Astrocyte of the cerebellum (primary cell): ENCODE measurements at regions not wholly inside any gene's neighbourhood (a gene's known extent, or its start where the extent isn't known, plus 50 kb on each side); places are given as distances from the start of the nearest gene placed in this dataset.

Source experiments
- DNase-seq: peaks from one replicate; pipeline ENCODE4 v3.0.0-alpha.2; 2011; ENCODE audit warnings: low read depth
- H3K4me3 ChIP-seq: 2 replicates; pipeline ENCODE4 v1.5.1; 2011; ENCODE audit warnings: mild to moderate bottlenecking, low read depth, low read length, moderate library complexity
- CTCF ChIP-seq: IDR thresholded peaks from 2 replicates; pipeline ENCODE4 v1.5.1; 2012; ENCODE audit warnings: low read length, low read depth, moderate library complexity, mild to moderate bottlenecking; ENCODE audit errors: missing control alignments
- in situ Hi-C: cut with HindIII; loops from 2 replicates; pipeline ENCODE4 v1.10.0; 2017; ENCODE audit warnings: low sequenced_read_pairs

GRCh38 chr12:24256684-24257083 is 307.2 kb upstream of the SOX5 start:
- in situ Hi-C loops, result no loop called here
- DNase-seq, result no peak
- TF ChIP-seq CTCF, result no peak
- no peak overlapping the region for H3K4me3 ChIP-seq

DNA sequence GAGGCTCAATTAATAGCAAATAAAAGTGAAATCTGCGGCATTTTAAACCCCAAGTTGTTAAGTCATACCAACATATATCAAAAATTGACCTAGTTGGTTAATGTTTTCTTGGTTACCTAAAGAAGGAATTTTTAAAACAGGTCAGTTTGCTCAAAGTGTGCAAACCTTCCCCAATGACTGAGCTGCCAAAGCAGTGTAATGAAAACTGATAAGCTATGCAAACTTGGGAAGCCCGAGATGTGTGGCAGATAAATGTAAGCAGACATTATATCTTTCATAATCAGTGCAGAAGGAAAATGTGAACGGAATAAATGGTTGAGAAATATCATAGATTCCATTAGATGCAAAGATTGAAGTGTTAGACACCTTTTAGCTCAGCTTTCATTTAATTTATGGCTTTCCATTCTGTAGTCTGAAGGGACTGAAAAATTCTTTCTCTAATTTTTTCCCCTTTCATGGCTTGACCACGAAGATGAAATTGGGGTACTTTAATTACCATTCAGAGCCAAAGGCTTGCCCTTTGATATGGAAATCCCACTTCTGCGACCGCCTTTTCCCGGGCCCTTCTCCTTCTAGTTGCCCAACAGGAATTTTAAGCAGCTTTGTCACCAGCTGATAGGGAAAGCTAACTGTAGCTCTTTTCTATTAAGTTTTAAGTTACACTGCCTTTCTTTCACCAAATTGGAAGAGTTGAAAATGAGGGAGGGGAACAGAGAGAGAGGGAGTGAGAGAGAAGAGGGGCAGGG is 306.6 kb upstream of the SOX5 start:
- in situ Hi-C loops, result no loop called here
- no peak for TF ChIP-seq CTCF
- DNase-seq, result no peak
- H3K4me3 ChIP-seq, result no peak overlapping the region

- no peak for DNase-seq
- in situ Hi-C loops, result no loop called here
- H3K4me3 ChIP-seq, result no peak overlapping the region
- TF ChIP-seq CTCF, result no peak
Measured at GRCh38 chr12:24252602-24253001, 303.1 kb upstream of the SOX5 start.

- no peak for TF ChIP-seq CTCF
- DNase-seq, result no peak
- in situ Hi-C loops, result no loop called here
- H3K4me3 ChIP-seq, result no peak overlapping the region
Measured at GRCh38 chr12:24246934-24247333, 297.5 kb upstream of the SOX5 start.

DNA sequence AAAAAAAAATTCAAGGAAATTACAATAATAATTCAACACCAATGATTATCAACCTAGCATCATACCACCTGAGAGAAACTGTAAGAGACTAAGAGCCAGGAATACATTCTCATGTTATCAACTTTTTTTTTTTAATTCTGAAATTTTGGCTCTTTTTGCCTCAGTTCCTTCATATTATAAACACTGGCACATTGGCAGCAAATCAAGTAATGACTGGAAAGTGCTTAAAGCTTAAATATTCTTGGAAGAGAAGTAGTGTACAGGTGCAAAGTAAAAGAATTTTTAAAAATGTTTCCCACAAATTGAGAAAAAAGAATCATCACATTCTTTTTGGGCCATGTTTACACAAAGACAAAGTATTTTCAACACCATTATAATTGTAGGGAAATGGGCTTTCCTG is 296.9 kb upstream of the SOX5 start:
- no peak for TF ChIP-seq CTCF
- DNase-seq, result no peak
- in situ Hi-C loops, result no loop called here
- no peak overlapping the region for H3K4me3 ChIP-seq

DNA sequence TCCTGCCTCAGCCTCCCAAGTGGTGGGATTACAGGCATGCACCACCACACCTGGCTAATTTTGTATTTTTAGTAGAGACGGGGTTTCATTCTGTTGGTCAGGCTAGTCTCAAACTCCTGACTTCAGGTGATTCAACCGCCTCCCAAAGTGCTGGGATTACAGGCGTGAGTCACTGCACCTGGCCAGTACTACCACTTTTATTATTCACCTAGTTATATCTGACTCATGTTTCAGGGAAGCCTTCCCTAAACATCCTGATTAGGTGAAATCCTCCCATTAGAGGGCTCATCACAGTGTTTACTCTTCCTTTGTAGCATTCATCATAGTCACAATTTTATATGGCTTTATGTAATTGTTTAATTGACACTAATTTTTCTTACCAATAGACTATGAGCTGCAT is 295.3 kb upstream of the SOX5 start:
- no peak for TF ChIP-seq CTCF
- in situ Hi-C loops, result no loop called here
- H3K4me3 ChIP-seq, result no peak overlapping the region
- DNase-seq, result no peak
